A673 (cell line): ENCODE measurements at regions not wholly inside any gene's neighbourhood (a gene's known extent, or its start where the extent isn't known, plus 50 kb on each side); places are given as distances from the start of the nearest gene placed in this dataset.

ENCODE experiments used
- CTCF ChIP-seq: fragments of 300-800, 200-600 bp; sonication (generic); conservative IDR thresholded peaks from 2 replicates; pipeline ENCODE4 v1.5.1; 2017; ENCODE audit warnings: low read depth, mild to moderate bottlenecking, antibody characterized with exemption, low read length, moderate library complexity, mixed read lengths
- EZH2 ChIP-seq: fragments of 200-600 bp; sonication (generic); IDR thresholded peaks from 2 replicates; pipeline ENCODE4 v1.6.1; 2017; ENCODE audit warnings: borderline replicate concordance, low read depth, mild to moderate bottlenecking, mixed read lengths, antibody characterized with exemption, low read length; ENCODE audit not compliant: poor library complexity, severe bottlenecking

- TF ChIP-seq CTCF, result no peak
- TF ChIP-seq EZH2, result no peak
Observed at GRCh38 chr1:5297180-5297885, 642.9 kb downstream of the AJAP1 start.
